ENCODE measurements at regions not wholly inside any gene's neighbourhood (a gene's known extent, or its start where the extent isn't known, plus 50 kb on each side); places are given as distances from the start of the nearest gene placed in this dataset.

DNA sequence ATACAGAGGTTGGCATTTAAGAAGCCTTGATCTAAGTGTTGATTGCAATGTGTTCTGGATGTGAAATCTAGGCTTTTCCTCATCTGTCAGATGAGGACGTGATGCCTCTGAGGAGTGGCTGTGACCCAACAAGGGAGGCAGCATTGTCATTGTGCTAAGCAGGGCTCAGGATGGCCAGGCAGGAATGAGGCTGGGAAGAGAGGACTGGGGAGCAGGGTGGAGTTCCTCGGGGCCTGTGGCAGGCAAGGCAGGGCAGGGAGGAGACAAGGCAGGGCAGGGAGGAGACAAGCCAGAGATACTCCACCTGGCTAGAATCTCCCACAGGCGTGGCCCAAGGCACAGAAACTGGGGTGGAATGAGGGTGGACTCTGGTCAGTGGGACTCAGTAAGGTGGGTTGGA is 116.6 kb downstream of the RPIA start:
- TF ChIP-seq, protein P1, sequence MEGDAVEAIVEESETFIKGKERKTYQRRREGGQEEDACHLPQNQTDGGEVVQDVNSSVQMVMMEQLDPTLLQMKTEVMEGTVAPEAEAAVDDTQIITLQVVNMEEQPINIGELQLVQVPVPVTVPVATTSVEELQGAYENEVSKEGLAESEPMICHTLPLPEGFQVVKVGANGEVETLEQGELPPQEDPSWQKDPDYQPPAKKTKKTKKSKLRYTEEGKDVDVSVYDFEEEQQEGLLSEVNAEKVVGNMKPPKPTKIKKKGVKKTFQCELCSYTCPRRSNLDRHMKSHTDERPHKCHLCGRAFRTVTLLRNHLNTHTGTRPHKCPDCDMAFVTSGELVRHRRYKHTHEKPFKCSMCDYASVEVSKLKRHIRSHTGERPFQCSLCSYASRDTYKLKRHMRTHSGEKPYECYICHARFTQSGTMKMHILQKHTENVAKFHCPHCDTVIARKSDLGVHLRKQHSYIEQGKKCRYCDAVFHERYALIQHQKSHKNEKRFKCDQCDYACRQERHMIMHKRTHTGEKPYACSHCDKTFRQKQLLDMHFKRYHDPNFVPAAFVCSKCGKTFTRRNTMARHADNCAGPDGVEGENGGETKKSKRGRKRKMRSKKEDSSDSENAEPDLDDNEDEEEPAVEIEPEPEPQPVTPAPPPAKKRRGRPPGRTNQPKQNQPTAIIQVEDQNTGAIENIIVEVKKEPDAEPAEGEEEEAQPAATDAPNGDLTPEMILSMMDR (IDR thresholded peaks at IDR 0.05): no peak
- TF ChIP-seq POLR2A (IDR thresholded peaks at IDR 0.05): no peak
- no peak for TF ChIP-seq EP300 (IDR thresholded peaks at IDR 0.05)
- TF ChIP-seq POLR2AphosphoS5 (IDR thresholded peaks at IDR 0.05): no peak
